ENCODE measurements at regions not wholly inside any gene's neighbourhood (a gene's known extent, or its start where the extent isn't known, plus 50 kb on each side); places are given as distances from the start of the nearest gene placed in this dataset.

- TF ChIP-seq CHD7 (IDR thresholded peaks at IDR 0.05; ENCODE audit: insufficient replicate concordance, low read length) (no peak), CHD2 (IDR thresholded peaks at IDR 0.05; ENCODE audit: low read length) (no peak), FOSL1 (IDR thresholded peaks at IDR 0.05; ENCODE audit: insufficient read depth, low read depth, low read length) (no peak), MAX (IDR thresholded peaks at IDR 0.05) (no peak), EZH2 (IDR thresholded peaks at IDR 0.05; ENCODE audit: low read depth, low read length, severe bottlenecking) (no peak), SIRT6 (IDR thresholded peaks at IDR 0.05; ENCODE audit: low read length) (no peak), CEBPB (IDR thresholded peaks at IDR 0.05; ENCODE audit: low read depth, low read length) (no peak)
These were observed 245.9 kb upstream of the RPL38 start (continued) for GRCh38 chr17:73957564-73957963.
